ENCODE measurements at regions not wholly inside any gene's neighbourhood (a gene's known extent, or its start where the extent isn't known, plus 50 kb on each side); places are given as distances from the start of the nearest gene placed in this dataset.

GRCh38 chr14:98957211-98958047 is 314.6 kb downstream of the BCL11B start:
- FAIRE-seq (no peak), DNase-seq (no peak)
- intact Hi-C loops (cut with DNase I): no loop called here
- Histone ChIP-seq H3K9me3 (ENCODE audit: control insufficient read depth in 2 of 3, insufficient read depth in 1 of 3, low read length in 3 of 3) (no peaks in the 10 kb centered on the region), H3K27ac (ENCODE audit: low read depth in 2 of 2, low read length in 2 of 2) (no peak overlapping the region), H3K36me3 (ENCODE audit: control insufficient read depth in 2 of 3, insufficient read depth in 3 of 3, low read length in 3 of 3) (no peaks in the 10 kb centered on the region), H3K9ac (ENCODE audit: low read length in 3 of 3) (no peak overlapping the region), H3K27me3 (ENCODE audit: control insufficient read depth, insufficient read depth, low read length) (no peaks in the 10 kb centered on the region), H3K4me1 (ENCODE audit: control insufficient read depth in 2 of 3, insufficient read depth in 2 of 3, low read depth in 1 of 3, low read length in 3 of 3) (no peaks in the 10 kb centered on the region), H3K4me3 (ENCODE audit: low read length in 3 of 3) (no peak overlapping the region)
- no peak for TF ChIP-seq CTCF (IDR thresholded peaks at IDR 0.05; ENCODE audit: borderline replicate concordance, extremely low read depth, insufficient read depth)

- no peak overlapping the region for H3K27ac ChIP-seq (ENCODE audit: low read depth in 2 of 2, low read length in 2 of 2)
- no peak for DNase-seq
- no peak for FAIRE-seq
- no peak for TF ChIP-seq CTCF (IDR thresholded peaks at IDR 0.05; ENCODE audit: borderline replicate concordance, extremely low read depth, insufficient read depth)
- no peak overlapping the region for H3K9ac ChIP-seq (ENCODE audit: low read length in 3 of 3)
- intact Hi-C loops (cut with DNase I): no loop called here
- no peaks in the 10 kb centered on the region for H3K36me3 ChIP-seq (ENCODE audit: control insufficient read depth in 2 of 3, insufficient read depth in 3 of 3, low read length in 3 of 3)
- no peak overlapping the region for H3K4me3 ChIP-seq (ENCODE audit: low read length in 3 of 3)
- no peaks in the 10 kb centered on the region for H3K27me3 ChIP-seq (ENCODE audit: control insufficient read depth, insufficient read depth, low read length)
- no peaks in the 10 kb centered on the region for H3K4me1 ChIP-seq (ENCODE audit: control insufficient read depth in 2 of 3, insufficient read depth in 2 of 3, low read depth in 1 of 3, low read length in 3 of 3)
- no peaks in the 10 kb centered on the region for H3K9me3 ChIP-seq (ENCODE audit: control insufficient read depth in 2 of 3, insufficient read depth in 1 of 3, low read length in 3 of 3)
These were observed 313.9 kb downstream of the BCL11B start for GRCh38 chr14:98958048-98958631.

- DNase-seq (no peak), FAIRE-seq (no peak)
- Histone ChIP-seq H3K27me3 (ENCODE audit: control insufficient read depth, insufficient read depth, low read length) (no peaks in the 10 kb centered on the region), H3K9me3 (ENCODE audit: control insufficient read depth in 2 of 3, insufficient read depth in 1 of 3, low read length in 3 of 3) (no peaks in the 10 kb centered on the region), H3K4me3 (ENCODE audit: low read length in 3 of 3) (no peak overlapping the region), H3K27ac (ENCODE audit: low read depth in 2 of 2, low read length in 2 of 2) (no peak overlapping the region), H3K9ac (ENCODE audit: low read length in 3 of 3) (no peak overlapping the region), H3K4me1 (ENCODE audit: control insufficient read depth in 2 of 3, insufficient read depth in 2 of 3, low read depth in 1 of 3, low read length in 3 of 3) (no peaks in the 10 kb centered on the region), H3K36me3 (ENCODE audit: control insufficient read depth in 2 of 3, insufficient read depth in 3 of 3, low read length in 3 of 3) (no peaks in the 10 kb centered on the region)
- no peak for TF ChIP-seq CTCF (IDR thresholded peaks at IDR 0.05; ENCODE audit: borderline replicate concordance, extremely low read depth, insufficient read depth)
- intact Hi-C loops (cut with DNase I): no loop called here
These were observed 313.4 kb downstream of the BCL11B start for GRCh38 chr14:98958632-98959031.

Data from kidney (tissue), 13 donors.